ENCODE measurements at regions not wholly inside any gene's neighbourhood (a gene's known extent, or its start where the extent isn't known, plus 50 kb on each side); places are given as distances from the start of the nearest gene placed in this dataset.
"Not testable (repeated sequence)": the region's sequence is repeated elsewhere in the genome, so short reads cannot be mapped to it uniquely, and the experiment has no call there.

GRCh38 chr5:92544036-92544435 is 1037.0 kb downstream of the NR2F1-AS1 start:
- no peak overlapping the region for H3K4me3 Mint-ChIP-seq
- no peaks in the 10 kb centered on the region for H3K27me3 Mint-ChIP-seq (ENCODE audit: low read depth)
- no peaks in the 10 kb centered on the region for H3K4me1 Mint-ChIP-seq (ENCODE audit: low read depth)
- no peaks in the 10 kb centered on the region for H3K36me3 Mint-ChIP-seq (ENCODE audit: insufficient read depth)
- H3K9me3 Mint-ChIP-seq, result no peaks in the 10 kb centered on the region
- no peak for ATAC-seq
- no peak for DNase-seq

DNA sequence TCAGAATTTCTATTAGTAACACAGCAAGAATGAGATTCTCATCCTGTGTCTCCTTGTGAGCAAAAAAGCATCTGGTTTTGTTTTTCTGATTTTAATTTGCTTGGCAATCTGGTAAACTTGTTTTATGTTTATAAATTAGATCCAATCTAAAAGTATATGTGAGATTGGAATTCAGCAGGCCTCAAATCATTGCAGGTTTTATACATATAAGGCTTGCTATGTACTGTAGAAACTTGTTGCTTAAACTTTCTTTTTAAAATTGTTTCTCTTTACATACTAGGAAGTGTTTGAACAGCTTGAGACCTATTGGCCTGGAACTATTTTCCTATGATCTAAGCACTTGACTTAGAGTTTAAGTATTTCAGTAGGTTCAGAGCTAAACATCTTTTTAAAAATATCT is 1037.8 kb downstream of the NR2F1-AS1 start:
- Mint-ChIP-seq H3K36me3 (ENCODE audit: insufficient read depth) (no peaks in the 10 kb centered on the region), H3K4me3 (no peak overlapping the region), H3K27me3 (ENCODE audit: low read depth) (no peaks in the 10 kb centered on the region), H3K9me3 (no peaks in the 10 kb centered on the region), H3K4me1 (ENCODE audit: low read depth) (no peaks in the 10 kb centered on the region)
- DNase-seq (no peak), ATAC-seq (no peak)

GRCh38 chr5:92542017-92542416 is 1039.0 kb downstream of the NR2F1-AS1 start:
- H3K4me3 Mint-ChIP-seq; ATAC-seq; H3K9me3 Mint-ChIP-seq; H3K4me1 Mint-ChIP-seq (ENCODE audit: low read depth); H3K27me3 Mint-ChIP-seq (ENCODE audit: low read depth); H3K36me3 Mint-ChIP-seq (ENCODE audit: insufficient read depth); DNase-seq: not testable (repeated sequence)

GRCh38 chr5:92527311-92528078 is 1053.5 kb downstream of the NR2F1-AS1 start:
- no peaks in the 10 kb centered on the region for H3K36me3 Mint-ChIP-seq (ENCODE audit: insufficient read depth)
- H3K4me3 Mint-ChIP-seq, result no peak overlapping the region
- peaks cover 2% of the 10 kb centered on the region for H3K9me3 Mint-ChIP-seq
- no peaks in the 10 kb centered on the region for H3K4me1 Mint-ChIP-seq (ENCODE audit: low read depth)
- H3K27me3 Mint-ChIP-seq (ENCODE audit: low read depth), result no peaks in the 10 kb centered on the region
- DNase-seq (no peak), ATAC-seq (no peak)

GRCh38 chr5:92525131-92525530 is 1055.9 kb downstream of the NR2F1-AS1 start:
- H3K27me3 Mint-ChIP-seq (ENCODE audit: low read depth), result no peaks in the 10 kb centered on the region
- H3K9me3 Mint-ChIP-seq, result peaks cover 3% of the 10 kb centered on the region
- ATAC-seq, result no peak
- no peaks in the 10 kb centered on the region for H3K36me3 Mint-ChIP-seq (ENCODE audit: insufficient read depth)
- no peaks in the 10 kb centered on the region for H3K4me1 Mint-ChIP-seq (ENCODE audit: low read depth)
- no peak for DNase-seq
- no peak overlapping the region for H3K4me3 Mint-ChIP-seq

DNA sequence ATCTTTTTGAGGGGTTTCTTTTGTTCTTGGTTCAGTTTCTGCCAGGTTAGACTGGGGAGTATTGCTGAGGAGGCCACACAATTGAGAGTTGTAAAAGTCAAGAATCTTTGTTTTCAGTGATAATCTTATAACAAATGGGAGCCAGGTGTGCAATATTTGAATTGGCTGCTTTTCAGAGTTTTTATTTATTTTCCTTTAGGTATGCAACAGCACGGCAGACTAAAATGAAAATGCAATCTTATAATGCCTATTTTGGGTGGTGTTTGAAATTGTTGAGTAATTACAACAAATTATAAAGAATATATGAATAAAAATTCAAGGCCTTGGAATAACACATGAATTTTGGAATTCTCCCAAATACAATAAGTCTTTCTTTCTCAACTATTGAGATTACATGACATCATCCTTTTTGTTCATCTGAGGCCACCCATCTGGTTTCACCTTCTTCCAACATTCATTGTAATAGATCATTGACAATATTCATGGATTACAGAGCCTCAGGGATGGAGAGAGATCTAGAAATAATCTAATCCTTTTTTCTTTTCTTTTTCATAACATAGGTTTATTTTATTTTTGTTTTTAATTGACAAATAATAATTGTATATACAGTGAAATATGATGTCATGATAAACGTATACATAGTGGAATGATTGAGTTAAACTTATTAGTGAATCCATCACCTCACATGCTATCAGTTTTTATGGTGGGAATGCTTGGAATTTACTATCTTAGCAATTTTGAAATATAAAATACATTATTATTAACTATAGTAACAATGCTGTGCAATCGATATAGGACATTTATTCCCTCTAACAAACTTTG is 1061.0 kb downstream of the NR2F1-AS1 start:
- no peaks in the 10 kb centered on the region for H3K36me3 Mint-ChIP-seq (ENCODE audit: insufficient read depth)
- DNase-seq (no peak), ATAC-seq (no peak)
- H3K27me3 Mint-ChIP-seq (ENCODE audit: low read depth), result no peaks in the 10 kb centered on the region
- H3K4me3 Mint-ChIP-seq, result no peak overlapping the region
- H3K9me3 Mint-ChIP-seq, result peaks cover 3% of the 10 kb centered on the region
- no peaks in the 10 kb centered on the region for H3K4me1 Mint-ChIP-seq (ENCODE audit: low read depth)

GRCh38 chr5:92518318-92518904 is 1062.6 kb downstream of the NR2F1-AS1 start:
- Mint-ChIP-seq H3K9me3 (peaks cover 3% of the 10 kb centered on the region), H3K36me3 (ENCODE audit: insufficient read depth) (no peaks in the 10 kb centered on the region), H3K4me1 (ENCODE audit: low read depth) (no peaks in the 10 kb centered on the region), H3K4me3 (no peak overlapping the region), H3K27me3 (ENCODE audit: low read depth) (no peaks in the 10 kb centered on the region)
- ATAC-seq (peak; percentile 62 to 65), DNase-seq (no peak)

- no peak overlapping the region for H3K4me3 Mint-ChIP-seq
- H3K36me3 Mint-ChIP-seq (ENCODE audit: insufficient read depth), result no peaks in the 10 kb centered on the region
- peaks cover 22% of the 10 kb centered on the region for H3K9me3 Mint-ChIP-seq
- H3K4me1 Mint-ChIP-seq (ENCODE audit: low read depth), result no peaks in the 10 kb centered on the region
- ATAC-seq (no peak), DNase-seq (no peak)
- H3K27me3 Mint-ChIP-seq (ENCODE audit: low read depth), result no peaks in the 10 kb centered on the region
These were observed 1066.1 kb downstream of the NR2F1-AS1 start for GRCh38 chr5:92514896-92515295.

GRCh38 chr5:92513067-92513466 is 1068.0 kb downstream of the NR2F1-AS1 start:
- DNase-seq (no peak), ATAC-seq (peak; percentile 53 to 54)
- Mint-ChIP-seq H3K27me3 (ENCODE audit: low read depth) (no peaks in the 10 kb centered on the region), H3K9me3 (peaks cover 35% of the 10 kb centered on the region), H3K36me3 (ENCODE audit: insufficient read depth) (no peaks in the 10 kb centered on the region), H3K4me3 (no peak overlapping the region), H3K4me1 (ENCODE audit: low read depth) (no peaks in the 10 kb centered on the region)

DNA sequence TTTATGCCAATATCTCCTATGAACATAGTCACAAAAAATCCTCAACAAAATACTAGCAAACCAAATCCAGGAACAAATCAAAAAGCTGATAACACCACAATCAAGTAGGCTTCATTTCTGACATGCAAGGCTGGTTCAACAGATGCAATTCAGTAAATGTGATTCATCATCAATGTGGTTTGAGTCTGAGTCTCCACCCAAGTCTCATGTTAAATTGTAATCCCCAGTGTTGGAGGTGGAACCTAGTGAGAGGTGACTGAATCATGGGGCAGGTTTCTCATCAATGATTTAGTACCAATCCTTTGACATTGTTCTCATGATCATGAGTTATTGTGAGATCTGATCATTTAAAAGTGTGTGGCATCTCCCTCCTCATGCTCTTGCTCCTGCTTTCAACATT is 1072.7 kb downstream of the NR2F1-AS1 start:
- Mint-ChIP-seq H3K36me3 (ENCODE audit: insufficient read depth) (no peaks in the 10 kb centered on the region), H3K9me3 (peaks cover 36% of the 10 kb centered on the region), H3K4me3 (no peak overlapping the region), H3K4me1 (ENCODE audit: low read depth) (peaks cover 4% of the 10 kb centered on the region), H3K27me3 (ENCODE audit: low read depth) (no peaks in the 10 kb centered on the region)
- DNase-seq (no peak), ATAC-seq (no peak)

DNA sequence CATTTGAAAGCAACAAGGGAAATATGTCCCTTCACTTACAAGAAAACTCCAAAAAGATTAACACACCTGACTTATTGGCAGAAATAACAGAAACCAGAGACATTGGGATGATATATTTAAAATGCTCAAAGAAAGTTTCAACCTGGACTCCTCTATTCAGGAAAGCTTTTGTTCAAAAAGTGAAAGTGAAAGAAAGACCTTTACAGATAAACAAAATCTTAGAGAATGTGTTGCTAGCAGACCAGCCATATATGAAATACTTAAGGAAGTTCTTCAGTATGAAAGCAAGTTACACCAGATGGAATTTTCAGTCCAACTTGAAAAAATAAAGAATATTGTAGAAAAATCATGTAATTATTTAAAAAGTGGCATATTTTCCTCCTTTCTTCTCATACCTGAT is 1075.1 kb downstream of the NR2F1-AS1 start:
- no peak for ATAC-seq
- no peaks in the 10 kb centered on the region for H3K36me3 Mint-ChIP-seq (ENCODE audit: insufficient read depth)
- no peaks in the 10 kb centered on the region for H3K27me3 Mint-ChIP-seq (ENCODE audit: low read depth)
- H3K4me1 Mint-ChIP-seq (ENCODE audit: low read depth), result peaks cover 4% of the 10 kb centered on the region
- DNase-seq, result no peak
- no peak overlapping the region for H3K4me3 Mint-ChIP-seq
- H3K9me3 Mint-ChIP-seq, result peaks cover 21% of the 10 kb centered on the region

GRCh38 chr5:92505145-92505544 is 1075.9 kb downstream of the NR2F1-AS1 start:
- Mint-ChIP-seq H3K4me3 (no peak overlapping the region), H3K9me3 (peaks cover 15% of the 10 kb centered on the region), H3K4me1 (ENCODE audit: low read depth) (peaks cover 4% of the 10 kb centered on the region), H3K36me3 (ENCODE audit: insufficient read depth) (no peaks in the 10 kb centered on the region), H3K27me3 (ENCODE audit: low read depth) (no peaks in the 10 kb centered on the region)
- DNase-seq (no peak), ATAC-seq (no peak)

DNA sequence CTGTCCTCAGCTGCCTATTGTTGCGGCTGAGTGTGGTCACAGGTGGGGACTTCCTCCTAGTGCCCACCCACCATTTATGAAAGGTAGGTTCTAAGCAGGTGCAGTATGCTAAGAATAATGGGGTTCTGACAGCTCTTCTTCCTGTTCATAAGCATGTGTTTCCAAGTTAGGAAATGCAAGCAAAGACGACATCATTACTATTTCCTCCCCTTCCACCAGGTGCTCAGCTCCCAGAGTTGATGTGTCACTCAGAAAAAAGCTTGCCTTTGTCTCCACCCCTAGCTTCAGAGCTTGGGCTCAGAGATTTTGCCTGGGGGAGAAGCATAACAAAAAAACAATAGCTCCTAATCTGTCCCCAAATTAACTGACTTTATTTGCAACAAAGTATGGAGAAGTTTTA is 1076.7 kb downstream of the NR2F1-AS1 start:
- no peak for ATAC-seq
- Mint-ChIP-seq H3K27me3 (ENCODE audit: low read depth) (no peaks in the 10 kb centered on the region), H3K36me3 (ENCODE audit: insufficient read depth) (no peaks in the 10 kb centered on the region), H3K9me3 (peaks cover 15% of the 10 kb centered on the region), H3K4me1 (ENCODE audit: low read depth) (peaks cover 4% of the 10 kb centered on the region), H3K4me3 (no peak overlapping the region)
- DNase-seq, result no peak

- Mint-ChIP-seq H3K36me3 (ENCODE audit: insufficient read depth) (no peaks in the 10 kb centered on the region), H3K4me1 (ENCODE audit: low read depth) (peaks cover 3% of the 10 kb centered on the region), H3K27me3 (ENCODE audit: low read depth) (no peaks in the 10 kb centered on the region), H3K9me3 (no peaks in the 10 kb centered on the region), H3K4me3 (no peak overlapping the region)
- DNase-seq (no peak), ATAC-seq (no peak)
These were observed 1080.3 kb downstream of the NR2F1-AS1 start for GRCh38 chr5:92500752-92501151.

GRCh38 chr5:92496545-92496944 is 1084.5 kb downstream of the NR2F1-AS1 start:
- Mint-ChIP-seq H3K4me1 (ENCODE audit: low read depth) (no peaks in the 10 kb centered on the region), H3K27me3 (ENCODE audit: low read depth) (no peaks in the 10 kb centered on the region), H3K4me3 (no peak overlapping the region), H3K36me3 (ENCODE audit: insufficient read depth) (no peaks in the 10 kb centered on the region), H3K9me3 (no peaks in the 10 kb centered on the region)
- DNase-seq (no peak), ATAC-seq (no peak)

All from activated T-cell treated with anti-CD3 and anti-CD28 coated beads, Interleukin-2, amount 50 U/mL, for 4 hours (primary cell).